ENCODE measurements at regions not wholly inside any gene's neighbourhood (a gene's known extent, or its start where the extent isn't known, plus 50 kb on each side); places are given as distances from the start of the nearest gene placed in this dataset.

DNA sequence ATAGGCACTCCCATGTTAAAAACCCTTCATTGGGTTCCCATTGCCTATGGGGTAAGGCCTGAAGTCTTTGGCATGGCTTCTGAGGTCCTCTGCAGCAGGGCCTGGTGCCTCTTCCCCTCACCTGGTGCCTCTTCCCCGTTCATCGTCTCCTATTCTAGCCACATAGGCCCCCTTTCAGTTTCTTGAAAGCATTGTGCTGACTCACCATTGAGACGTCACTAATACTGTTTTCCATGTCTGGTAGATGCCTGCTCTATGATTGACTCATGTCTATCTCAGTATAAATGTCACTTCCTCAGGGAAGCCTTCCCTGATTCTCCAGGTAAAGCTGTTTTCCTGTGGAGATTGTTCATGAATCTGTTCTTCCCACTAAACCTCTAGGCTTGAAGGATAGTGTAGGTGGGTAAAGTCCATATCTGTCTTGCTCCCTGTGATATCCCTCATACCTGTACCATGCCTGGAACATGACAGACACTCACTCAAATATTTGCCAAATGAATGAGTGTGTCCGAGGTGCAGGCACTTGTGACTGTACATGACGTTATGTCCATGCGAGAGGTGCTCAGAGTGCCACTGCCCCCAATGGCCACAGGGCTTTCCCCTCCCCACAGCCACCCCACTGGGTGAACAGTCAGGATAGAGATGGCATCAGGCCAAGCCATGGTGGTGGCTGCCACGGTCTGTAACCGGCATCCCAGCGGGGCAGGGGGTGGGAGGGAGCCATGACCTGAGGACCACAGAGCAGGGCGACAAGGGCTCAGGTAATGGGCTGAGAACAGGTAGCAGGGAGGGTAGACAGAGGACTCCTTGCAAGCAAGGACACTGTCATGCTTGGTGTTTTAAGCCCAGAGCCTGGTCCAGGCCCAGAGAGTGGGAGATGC, 85.2 kb upstream of the FAM20A start:
- no peak for DNase-seq
- 91 to 94% methylated on average over 5 to 10 of the region's 10 CpGs for WGBS, 2 donors
- Histone ChIP-seq H3K27me3 (no peaks in the 10 kb centered on the region), H3K36me3 (ENCODE audit: low read depth, missing control alignments) (no peaks in the 10 kb centered on the region), H3K4me1 (peaks cover 9% of the 10 kb centered on the region), H3K27ac (peak overlapping the region in 1 of 2 donors; percentile 58), H3K4me3 (no peak overlapping the region), H3K9me3 (no peaks in the 10 kb centered on the region)
- TF ChIP-seq, protein P1, sequence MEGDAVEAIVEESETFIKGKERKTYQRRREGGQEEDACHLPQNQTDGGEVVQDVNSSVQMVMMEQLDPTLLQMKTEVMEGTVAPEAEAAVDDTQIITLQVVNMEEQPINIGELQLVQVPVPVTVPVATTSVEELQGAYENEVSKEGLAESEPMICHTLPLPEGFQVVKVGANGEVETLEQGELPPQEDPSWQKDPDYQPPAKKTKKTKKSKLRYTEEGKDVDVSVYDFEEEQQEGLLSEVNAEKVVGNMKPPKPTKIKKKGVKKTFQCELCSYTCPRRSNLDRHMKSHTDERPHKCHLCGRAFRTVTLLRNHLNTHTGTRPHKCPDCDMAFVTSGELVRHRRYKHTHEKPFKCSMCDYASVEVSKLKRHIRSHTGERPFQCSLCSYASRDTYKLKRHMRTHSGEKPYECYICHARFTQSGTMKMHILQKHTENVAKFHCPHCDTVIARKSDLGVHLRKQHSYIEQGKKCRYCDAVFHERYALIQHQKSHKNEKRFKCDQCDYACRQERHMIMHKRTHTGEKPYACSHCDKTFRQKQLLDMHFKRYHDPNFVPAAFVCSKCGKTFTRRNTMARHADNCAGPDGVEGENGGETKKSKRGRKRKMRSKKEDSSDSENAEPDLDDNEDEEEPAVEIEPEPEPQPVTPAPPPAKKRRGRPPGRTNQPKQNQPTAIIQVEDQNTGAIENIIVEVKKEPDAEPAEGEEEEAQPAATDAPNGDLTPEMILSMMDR (IDR thresholded peaks at IDR 0.05) = no peak
- no peak for TF ChIP-seq POLR2A (IDR thresholded peaks at IDR 0.05)
- intact Hi-C loops (cut with DNase I; ENCODE audit: low total_unique reads) = no loop called here

DNA sequence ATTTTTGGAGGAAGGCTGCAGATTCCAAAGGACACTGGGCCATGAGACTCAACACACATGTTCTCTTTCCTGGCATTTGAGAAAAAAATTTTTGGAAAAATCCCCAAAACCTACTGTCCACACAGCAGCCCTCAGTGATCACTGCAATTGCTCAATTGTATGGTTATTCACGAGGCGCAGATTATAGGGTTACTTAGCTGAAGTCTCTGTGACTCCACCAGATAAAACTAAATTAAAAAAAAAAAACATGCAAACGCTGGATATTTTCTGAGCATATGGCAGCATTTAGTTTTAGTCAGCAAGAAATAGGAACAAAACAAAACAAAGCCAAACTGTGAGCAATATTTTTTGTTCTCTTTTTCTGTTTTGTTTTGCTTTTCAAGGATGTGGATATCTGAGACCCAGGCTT, 83.8 kb upstream of the FAM20A start:
- Histone ChIP-seq H3K27ac (peak overlapping the region in 1 of 2 donors; percentile 58), H3K27me3 (no peaks in the 10 kb centered on the region), H3K4me3 (no peak overlapping the region), H3K9me3 (no peaks in the 10 kb centered on the region), H3K36me3 (ENCODE audit: low read depth, missing control alignments) (no peaks in the 10 kb centered on the region), H3K4me1 (peaks cover 12% of the 10 kb centered on the region)
- WGBS, 2 donors = 52 to 60% methylated on average over 3 of the region's 3 CpGs
- DNase-seq = peak; percentile 43
- TF ChIP-seq POLR2A (IDR thresholded peaks at IDR 0.05) = no peak
- TF ChIP-seq, protein P1 (IDR thresholded peaks at IDR 0.05) = no peak
- intact Hi-C loops (cut with DNase I; ENCODE audit: low total_unique reads) = no loop called here

DNA sequence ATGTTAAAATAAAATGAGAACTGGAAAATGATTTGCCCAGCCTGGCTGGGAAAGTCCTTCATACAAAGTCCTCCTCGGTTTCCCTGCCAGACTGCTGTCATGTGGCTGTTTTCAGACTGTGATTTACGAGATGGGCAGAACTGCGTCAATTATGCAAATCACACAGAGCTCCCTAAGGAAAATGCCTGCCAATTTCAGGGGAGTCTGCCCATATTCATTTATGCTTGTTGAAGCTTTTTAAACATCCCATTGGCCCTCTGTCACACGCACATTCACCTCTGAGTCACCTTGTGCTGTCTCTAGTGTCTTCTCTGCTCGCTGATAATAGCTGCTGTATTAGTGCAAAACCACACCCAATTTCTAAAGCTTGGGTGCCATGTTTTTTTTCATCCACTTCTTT, 81.7 kb upstream of the FAM20A start:
- Histone ChIP-seq H3K36me3 (ENCODE audit: low read depth, missing control alignments) (no peaks in the 10 kb centered on the region), H3K4me3 (no peak overlapping the region), H3K27me3 (no peaks in the 10 kb centered on the region), H3K4me1 (peaks cover 12% of the 10 kb centered on the region), H3K27ac (no peak overlapping the region), H3K9me3 (no peaks in the 10 kb centered on the region)
- intact Hi-C loops (cut with DNase I; ENCODE audit: low total_unique reads) = no loop called here
- 87 to 90% methylated on average over 5 of the region's 5 CpGs for WGBS, 2 donors
- no peak for DNase-seq
- TF ChIP-seq, protein P1 (IDR thresholded peaks at IDR 0.05) = no peak
- no peak for TF ChIP-seq POLR2A (IDR thresholded peaks at IDR 0.05)

DNA sequence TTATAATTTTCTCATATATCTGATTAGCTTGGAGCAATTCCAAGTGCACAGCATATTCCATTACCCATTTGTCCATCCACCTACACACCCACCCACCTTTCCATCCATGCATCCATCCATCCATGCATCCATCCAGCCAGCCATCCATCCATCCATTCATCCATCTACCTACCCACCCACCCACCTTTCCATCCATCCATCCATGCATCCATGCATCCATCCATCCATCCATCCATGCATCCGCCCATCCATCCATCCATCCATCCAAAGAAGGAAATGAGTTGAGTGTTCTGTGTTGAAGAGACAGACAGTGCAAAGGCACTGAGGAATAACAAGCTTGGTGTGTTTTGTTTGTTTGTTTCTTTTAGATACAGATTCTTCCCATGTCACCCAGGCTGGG, 78.7 kb upstream of the FAM20A start:
- Histone ChIP-seq H3K4me3 (no peak overlapping the region), H3K36me3 (ENCODE audit: low read depth, missing control alignments) (no peaks in the 10 kb centered on the region), H3K27ac (no peak overlapping the region), H3K27me3 (no peaks in the 10 kb centered on the region), H3K4me1 (peaks cover 5% of the 10 kb centered on the region), H3K9me3 (no peaks in the 10 kb centered on the region)
- intact Hi-C loops (cut with DNase I; ENCODE audit: low total_unique reads) = no loop called here
- no peak for TF ChIP-seq POLR2A (IDR thresholded peaks at IDR 0.05)
- TF ChIP-seq, protein P1 (IDR thresholded peaks at IDR 0.05) = no peak
- no peak for DNase-seq
- 100% methylated on average over 1 of the region's 1 CpG for WGBS, 2 donors

DNA sequence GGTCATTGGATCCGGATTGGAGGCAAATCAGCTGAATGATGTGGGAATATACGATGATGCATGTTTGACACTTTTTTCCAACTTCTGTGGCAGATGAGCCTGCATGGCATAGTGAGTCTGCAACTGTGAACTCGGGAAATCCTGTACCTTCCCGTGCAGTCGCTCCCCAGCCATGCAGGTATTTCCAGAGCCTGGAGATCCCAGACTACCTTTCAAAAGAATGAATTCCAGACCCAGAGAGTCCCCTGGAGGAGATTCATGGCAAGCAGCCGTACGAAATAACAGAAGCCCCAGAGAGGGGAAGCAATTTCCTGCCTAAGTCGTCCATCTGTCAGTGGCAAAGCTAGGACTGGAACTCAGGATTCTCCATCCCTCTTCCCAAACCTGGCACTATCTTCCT, 75.7 kb upstream of the FAM20A start:
- intact Hi-C loops (cut with DNase I; ENCODE audit: low total_unique reads) = no loop called here

More for the DNA sequence above, 75.7 kb upstream of the FAM20A start:
- WGBS, 2 donors = 79 to 84% methylated on average over 6 to 8 of the region's 8 CpGs
- Histone ChIP-seq H3K27me3 (no peaks in the 10 kb centered on the region), H3K27ac (no peak overlapping the region), H3K9me3 (no peaks in the 10 kb centered on the region), H3K4me1 (peaks cover 5% of the 10 kb centered on the region), H3K36me3 (ENCODE audit: low read depth, missing control alignments) (no peaks in the 10 kb centered on the region), H3K4me3 (no peak overlapping the region)
- no peak for DNase-seq
- TF ChIP-seq, protein P1 (IDR thresholded peaks at IDR 0.05) = no peak
- TF ChIP-seq POLR2A (IDR thresholded peaks at IDR 0.05) = no peak

Data from testis (tissue), 2 donors.